Heart left ventricle (tissue), 13 donors: ENCODE measurements at regions not wholly inside any gene's neighbourhood (a gene's known extent, or its start where the extent isn't known, plus 50 kb on each side); places are given as distances from the start of the nearest gene placed in this dataset.

ENCODE experiments used
- POLR2A ChIP-seq, 2 donors: fragments of 450-650 bp; IDR thresholded peaks; one replicate each; pipeline ENCODE4 v1.6.1; 2017; ENCODE audit warnings: antibody characterized with exemption in 2 of 2, mild to moderate bottlenecking in 2 of 2, moderate library complexity in 2 of 2
- TF ChIP-seq, protein P1 (sequence below), 12 donors: fragments of 200-600 bp; sonication (generic) in 4 of 12; IDR thresholded peaks; one replicate each; pipeline versions ENCODE4 v1.5.0 to v1.8.0; 2018 to 2022; ENCODE audit warnings: antibody characterized with exemption in 12 of 12, mild to moderate bottlenecking in 5 of 12
- donor health status: ischemic (EF 13 %, LVEDD 7.1; RV severe dilation, severe dysfunction).
- donor health status: DM: no; HTN: yes; CAD: no.
- donor health status: DM: no; HTN: no; CAD: no.
- donor health status: ischemic (EF 25% LVEDD 6.9; RV normal size, moderate dysfunction).
- donor health status: ischemic (EF 25% LVEDD 5.7; RV mildly dilated, moderate dysfunction).
- donor health status: ischemic (EF 35%, LVEDD 5.7; RV mildly dilated, moderate dysfunction).
- donor health status: nonischemic (EF 11% LVEDD 7.7; RV severe dilation, severe dysfunction).
- donor health status: DM: yes; HTN: yes; CAD: no.
- donor health status: PGD.
- donor health status: ischemic (EF 29% LVEDD 5.4; RV normal size, mild dysfunction).
- donor health status: nonischemic (EF 23%, LVEDD 6.1; RV moderate dilation, normal function).

GRCh38 chr7:24406053-24406788, 122.2 kb downstream of the NPY start:
- TF ChIP-seq, protein P1, sequence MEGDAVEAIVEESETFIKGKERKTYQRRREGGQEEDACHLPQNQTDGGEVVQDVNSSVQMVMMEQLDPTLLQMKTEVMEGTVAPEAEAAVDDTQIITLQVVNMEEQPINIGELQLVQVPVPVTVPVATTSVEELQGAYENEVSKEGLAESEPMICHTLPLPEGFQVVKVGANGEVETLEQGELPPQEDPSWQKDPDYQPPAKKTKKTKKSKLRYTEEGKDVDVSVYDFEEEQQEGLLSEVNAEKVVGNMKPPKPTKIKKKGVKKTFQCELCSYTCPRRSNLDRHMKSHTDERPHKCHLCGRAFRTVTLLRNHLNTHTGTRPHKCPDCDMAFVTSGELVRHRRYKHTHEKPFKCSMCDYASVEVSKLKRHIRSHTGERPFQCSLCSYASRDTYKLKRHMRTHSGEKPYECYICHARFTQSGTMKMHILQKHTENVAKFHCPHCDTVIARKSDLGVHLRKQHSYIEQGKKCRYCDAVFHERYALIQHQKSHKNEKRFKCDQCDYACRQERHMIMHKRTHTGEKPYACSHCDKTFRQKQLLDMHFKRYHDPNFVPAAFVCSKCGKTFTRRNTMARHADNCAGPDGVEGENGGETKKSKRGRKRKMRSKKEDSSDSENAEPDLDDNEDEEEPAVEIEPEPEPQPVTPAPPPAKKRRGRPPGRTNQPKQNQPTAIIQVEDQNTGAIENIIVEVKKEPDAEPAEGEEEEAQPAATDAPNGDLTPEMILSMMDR (IDR thresholded peaks at IDR 0.05) = no peak
- TF ChIP-seq POLR2A (IDR thresholded peaks at IDR 0.05) = no peak
